Vagina (tissue), 2 donors: ENCODE measurements at regions not wholly inside any gene's neighbourhood (a gene's known extent, or its start where the extent isn't known, plus 50 kb on each side); places are given as distances from the start of the nearest gene placed in this dataset.

Experiments used
- DNase-seq, 2 donors: peaks; one replicate each; pipeline ENCODE4 v3.0.0-alpha.2; 2017; ENCODE audit errors: extremely low spot score in 2 of 2
- H3K27ac ChIP-seq: fragments of 200-600 bp; sonication (generic); one replicate; pipeline ENCODE4 v1.5.1; 2019
- H3K27me3 ChIP-seq: fragments of 200-600 bp; sonication (generic); one replicate; pipeline ENCODE4 v1.5.1; 2019
- H3K36me3 ChIP-seq, 2 donors: fragments of 200-600 bp; sonication (generic); one replicate each; pipeline ENCODE4 v1.5.1; 2017 to 2019
- H3K4me1 ChIP-seq: fragments of 200-600 bp; sonication (generic); one replicate; pipeline ENCODE4 v1.5.1; 2019
- H3K4me3 ChIP-seq, 2 donors: fragments of 200-600 bp; sonication (generic); 1 replicate in 1 of 2; 2 replicates in 1 of 2; pipeline ENCODE4 v1.5.1; 2016 to 2019
- H3K9me3 ChIP-seq: fragments of 200-600 bp; sonication (generic); one replicate; pipeline ENCODE4 v1.5.1; 2019
- CTCF ChIP-seq, 3 experiments: fragments of 450-650 bp in 2 of 3; fragments of 200-600 bp in 1 of 3; sonication (generic) in 1 of 3; IDR thresholded peaks; one replicate each; pipeline ENCODE4 v1.5.1; 2017 to 2019; ENCODE audit warnings: antibody characterized with exemption in 3 of 3, mild to moderate bottlenecking in 2 of 3, moderate library complexity in 2 of 3
- POLR2A ChIP-seq, 2 donors: fragments of 450-650 bp; IDR thresholded peaks; one replicate each; pipeline ENCODE4 v1.6.1; 2017; ENCODE audit warnings: antibody characterized with exemption in 2 of 2, mild to moderate bottlenecking in 2 of 2, moderate library complexity in 2 of 2
- POLR2AphosphoS5 ChIP-seq, 2 donors: sonication (generic); formaldehyde crosslinking; IDR thresholded peaks; one replicate each; pipeline ENCODE4 v1.9.0; 2017; ENCODE audit warnings: antibody characterized with exemption in 2 of 2, mild to moderate bottlenecking in 2 of 2, low read depth in 1 of 2; ENCODE audit not compliant: insufficient read depth in 1 of 2
- intact Hi-C: fragments of 100-400 bp; cut with DNase I; formaldehyde crosslinking; loops from one replicate; pipeline ENCODE4 v1.15.1; 2023

DNA sequence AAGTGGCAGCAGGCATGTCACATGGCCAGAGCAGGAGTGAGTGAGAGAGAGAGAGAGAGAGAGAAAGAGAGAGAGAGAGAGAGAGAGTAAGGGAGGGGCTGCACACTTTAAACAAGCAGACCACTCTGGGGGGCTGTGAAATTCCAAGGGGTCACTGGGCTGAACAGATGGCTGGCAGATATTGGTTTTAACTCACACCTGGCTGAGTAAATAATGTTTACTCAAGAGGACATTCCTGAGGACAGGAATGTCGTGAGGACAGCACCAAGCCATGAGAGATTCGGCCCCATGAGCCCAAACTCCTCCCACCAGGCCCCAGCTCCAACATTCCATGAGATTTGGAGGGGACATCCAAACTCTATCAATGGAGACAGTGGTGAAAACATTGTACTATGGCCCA lies 269.7 kb downstream of the CBLN1 start:
- peak; percentile 54 to 58 for DNase-seq
- Histone ChIP-seq H3K4me3 (no peak overlapping the region), H3K27me3 (no peaks in the 10 kb centered on the region), H3K4me1 (peaks cover 51% of the 10 kb centered on the region), H3K36me3 (no peaks in the 10 kb centered on the region), H3K9me3 (no peaks in the 10 kb centered on the region), H3K27ac (no peak overlapping the region)
- no peak for TF ChIP-seq CTCF (IDR thresholded peaks at IDR 0.05)
- TF ChIP-seq POLR2AphosphoS5 (IDR thresholded peaks at IDR 0.05; ENCODE audit: insufficient read depth in 1 of 2, low read depth in 1 of 2), result no peak
- no peak for TF ChIP-seq POLR2A (IDR thresholded peaks at IDR 0.05)
- intact Hi-C loops, result no loop called here

- peak; percentile 77 to 91 for DNase-seq
- TF ChIP-seq POLR2AphosphoS5 (IDR thresholded peaks at IDR 0.05; ENCODE audit: insufficient read depth in 1 of 2, low read depth in 1 of 2) (no peak), CTCF (IDR thresholded peaks at IDR 0.05) (no peak), POLR2A (IDR thresholded peaks at IDR 0.05) (no peak)
- H3K4me3 ChIP-seq, result no peak overlapping the region
- H3K27ac ChIP-seq, result peak overlapping the region; percentile 74
- no peaks in the 10 kb centered on the region for H3K9me3 ChIP-seq
- intact Hi-C loops, result no loop called here
- no peaks in the 10 kb centered on the region for H3K36me3 ChIP-seq
- H3K4me1 ChIP-seq, result peaks cover 51% of the 10 kb centered on the region
- no peaks in the 10 kb centered on the region for H3K27me3 ChIP-seq
Observed at GRCh38 chr16:49010879-49011278, 270.8 kb downstream of the CBLN1 start.

DNA sequence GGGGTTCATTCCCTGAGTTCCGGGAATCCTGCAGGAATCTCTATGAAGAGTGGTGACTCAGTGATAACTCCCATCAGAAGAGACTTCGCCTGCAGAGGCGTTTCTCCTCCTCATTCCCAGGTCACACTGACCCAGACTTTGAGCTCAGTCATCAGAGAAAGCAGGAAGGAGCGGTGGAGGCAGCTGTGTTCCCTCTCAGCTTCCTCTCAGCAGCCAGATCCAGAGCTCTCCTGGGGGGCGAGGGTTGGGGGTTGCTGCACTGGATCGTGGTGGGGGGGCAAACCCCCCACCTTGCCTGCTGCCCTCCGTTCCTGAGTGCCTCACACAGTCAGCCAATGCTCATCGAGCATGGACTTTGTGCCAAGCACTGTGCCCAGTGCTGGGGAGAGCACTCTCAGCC lies 271.2 kb downstream of the CBLN1 start:
- Histone ChIP-seq H3K27me3 (no peaks in the 10 kb centered on the region), H3K9me3 (no peaks in the 10 kb centered on the region), H3K4me1 (peaks cover 51% of the 10 kb centered on the region), H3K4me3 (no peak overlapping the region), H3K36me3 (no peaks in the 10 kb centered on the region), H3K27ac (peak overlapping the region; percentile 74)
- intact Hi-C loops, result no loop called here
- TF ChIP-seq POLR2AphosphoS5 (IDR thresholded peaks at IDR 0.05; ENCODE audit: insufficient read depth in 1 of 2, low read depth in 1 of 2), result peak; percentile 20 to 67
- TF ChIP-seq POLR2A (IDR thresholded peaks at IDR 0.05), result no peak
- DNase-seq, result peak in 1 of 2 donors; percentile 82

GRCh38 chr16:49009204-49009603 lies 272.4 kb downstream of the CBLN1 start:
- Histone ChIP-seq H3K27me3 (no peaks in the 10 kb centered on the region), H3K27ac (no peak overlapping the region), H3K36me3 (no peaks in the 10 kb centered on the region), H3K9me3 (no peaks in the 10 kb centered on the region), H3K4me3 (no peak overlapping the region), H3K4me1 (peaks cover 47% of the 10 kb centered on the region)
- intact Hi-C loops, result no loop called here
- TF ChIP-seq CTCF (IDR thresholded peaks at IDR 0.05) (no peak), POLR2AphosphoS5 (IDR thresholded peaks at IDR 0.05; ENCODE audit: insufficient read depth in 1 of 2, low read depth in 1 of 2) (no peak), POLR2A (IDR thresholded peaks at IDR 0.05) (no peak)
- peak; percentile 37 to 46 for DNase-seq

DNA sequence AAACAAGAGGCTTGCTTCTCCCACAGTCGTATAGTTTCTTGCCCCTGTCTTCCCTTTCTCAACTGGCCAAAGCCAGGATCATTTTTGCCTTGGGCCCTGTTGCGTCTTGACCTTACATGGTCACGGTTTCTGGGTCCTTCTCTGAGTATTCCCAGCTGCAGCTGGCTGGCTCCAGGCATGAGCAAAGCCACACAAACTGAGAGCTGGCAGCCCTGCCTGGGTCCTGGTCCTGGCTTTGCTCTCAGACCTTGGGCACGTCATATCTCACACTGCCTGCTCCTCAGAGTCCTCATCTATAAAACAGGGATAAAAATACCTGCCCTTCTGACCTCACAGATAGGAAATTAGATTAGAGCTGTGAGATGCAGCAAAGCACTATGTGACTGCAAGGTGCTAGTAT lies 277.6 kb downstream of the CBLN1 start:
- no peaks in the 10 kb centered on the region for H3K9me3 ChIP-seq
- no peak overlapping the region for H3K4me3 ChIP-seq
- intact Hi-C loops, result no loop called here
- H3K4me1 ChIP-seq, result peaks cover 2% of the 10 kb centered on the region
- H3K36me3 ChIP-seq, result no peaks in the 10 kb centered on the region
- TF ChIP-seq POLR2A (IDR thresholded peaks at IDR 0.05), result no peak
- TF ChIP-seq CTCF (IDR thresholded peaks at IDR 0.05), result no peak
- no peak for TF ChIP-seq POLR2AphosphoS5 (IDR thresholded peaks at IDR 0.05; ENCODE audit: insufficient read depth in 1 of 2, low read depth in 1 of 2)
- DNase-seq, result no peak
- H3K27me3 ChIP-seq, result no peaks in the 10 kb centered on the region
- H3K27ac ChIP-seq, result no peak overlapping the region
